ENCODE measurements at regions not wholly inside any gene's neighbourhood (a gene's known extent, or its start where the extent isn't known, plus 50 kb on each side); places are given as distances from the start of the nearest gene placed in this dataset.

DNA sequence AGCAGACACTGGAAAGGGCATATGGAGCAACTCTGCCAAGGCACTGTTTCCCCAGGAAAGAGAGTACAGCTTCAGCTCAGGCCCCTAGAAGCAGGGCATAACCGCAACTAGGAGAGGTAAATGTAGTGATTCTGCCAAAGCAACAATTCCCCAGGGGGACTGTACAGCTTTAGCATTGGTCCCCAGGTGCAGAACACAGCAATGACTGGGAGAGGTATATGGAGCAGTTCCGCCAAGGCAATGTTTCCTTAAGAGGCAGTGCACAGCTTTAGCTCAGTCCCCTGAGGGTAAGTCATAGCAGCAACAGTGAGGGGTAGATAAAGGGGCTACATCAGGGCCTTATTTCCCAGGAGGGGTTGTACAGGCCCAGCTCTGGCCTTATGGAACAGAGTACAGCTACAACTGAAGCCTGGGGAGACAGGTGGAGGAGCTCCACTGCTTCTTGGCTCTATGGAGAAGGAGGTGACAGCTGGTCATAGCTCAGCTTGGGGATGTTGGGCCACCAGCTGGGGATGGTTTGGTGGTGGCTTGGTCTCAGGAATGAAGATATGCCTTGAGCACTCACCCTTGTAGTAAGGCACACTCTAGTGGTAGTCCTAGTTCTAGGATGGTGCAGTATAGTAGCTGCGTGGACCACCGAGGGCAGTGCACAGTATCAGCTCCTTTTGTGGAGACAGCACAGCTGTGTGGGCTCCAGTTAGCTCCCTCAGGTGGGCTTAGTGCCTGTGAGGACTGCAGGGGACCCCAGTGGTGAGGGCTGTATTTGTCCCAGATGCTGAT is 582.7 kb downstream of the PTPRC start:
- TF ChIP-seq, protein P1, sequence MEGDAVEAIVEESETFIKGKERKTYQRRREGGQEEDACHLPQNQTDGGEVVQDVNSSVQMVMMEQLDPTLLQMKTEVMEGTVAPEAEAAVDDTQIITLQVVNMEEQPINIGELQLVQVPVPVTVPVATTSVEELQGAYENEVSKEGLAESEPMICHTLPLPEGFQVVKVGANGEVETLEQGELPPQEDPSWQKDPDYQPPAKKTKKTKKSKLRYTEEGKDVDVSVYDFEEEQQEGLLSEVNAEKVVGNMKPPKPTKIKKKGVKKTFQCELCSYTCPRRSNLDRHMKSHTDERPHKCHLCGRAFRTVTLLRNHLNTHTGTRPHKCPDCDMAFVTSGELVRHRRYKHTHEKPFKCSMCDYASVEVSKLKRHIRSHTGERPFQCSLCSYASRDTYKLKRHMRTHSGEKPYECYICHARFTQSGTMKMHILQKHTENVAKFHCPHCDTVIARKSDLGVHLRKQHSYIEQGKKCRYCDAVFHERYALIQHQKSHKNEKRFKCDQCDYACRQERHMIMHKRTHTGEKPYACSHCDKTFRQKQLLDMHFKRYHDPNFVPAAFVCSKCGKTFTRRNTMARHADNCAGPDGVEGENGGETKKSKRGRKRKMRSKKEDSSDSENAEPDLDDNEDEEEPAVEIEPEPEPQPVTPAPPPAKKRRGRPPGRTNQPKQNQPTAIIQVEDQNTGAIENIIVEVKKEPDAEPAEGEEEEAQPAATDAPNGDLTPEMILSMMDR (IDR thresholded peaks at IDR 0.05), result no peak
- Histone ChIP-seq H3K4me3 (no peak overlapping the region), H3K9me3 (no peaks in the 10 kb centered on the region), H3K27ac (no peak overlapping the region), H3K27me3 (no peaks in the 10 kb centered on the region), H3K36me3 (no peaks in the 10 kb centered on the region), H3K4me1 (no peaks in the 10 kb centered on the region)
- DNase-seq (ENCODE audit: low spot score), result no peak

DNA sequence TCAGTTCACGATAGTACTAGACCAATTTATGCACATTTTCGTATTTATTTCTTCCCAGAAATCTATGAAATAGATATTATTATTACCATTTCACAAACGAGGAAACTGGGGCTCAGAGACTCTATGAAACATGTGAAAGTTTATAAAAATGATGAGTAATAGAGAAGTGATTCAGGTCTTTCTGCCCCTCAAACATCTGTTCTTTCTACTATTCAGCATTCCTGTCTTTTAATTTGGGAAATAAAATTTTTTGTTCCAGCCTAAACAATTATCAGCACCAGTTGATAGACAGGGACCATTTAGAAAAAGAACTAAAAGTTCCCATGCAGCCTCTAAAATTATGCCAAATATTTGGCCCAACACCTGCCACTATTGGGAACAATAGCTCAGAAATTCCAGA is 585.1 kb downstream of the PTPRC start:
- no peaks in the 10 kb centered on the region for H3K27me3 ChIP-seq
- TF ChIP-seq, protein P1 (IDR thresholded peaks at IDR 0.05), result no peak
- H3K36me3 ChIP-seq, result no peaks in the 10 kb centered on the region
- no peak for DNase-seq (ENCODE audit: low spot score)
- no peak overlapping the region for H3K4me3 ChIP-seq
- no peaks in the 10 kb centered on the region for H3K9me3 ChIP-seq
- no peaks in the 10 kb centered on the region for H3K4me1 ChIP-seq
- no peak overlapping the region for H3K27ac ChIP-seq

- no peaks in the 10 kb centered on the region for H3K36me3 ChIP-seq
- no peak overlapping the region for H3K27ac ChIP-seq
- H3K4me3 ChIP-seq, result no peak overlapping the region
- TF ChIP-seq, protein P1 (IDR thresholded peaks at IDR 0.05), result no peak
- no peaks in the 10 kb centered on the region for H3K9me3 ChIP-seq
- no peak for DNase-seq (ENCODE audit: low spot score)
- no peaks in the 10 kb centered on the region for H3K4me1 ChIP-seq
- no peaks in the 10 kb centered on the region for H3K27me3 ChIP-seq
These were observed 587.3 kb downstream of the PTPRC start for GRCh38 chr1:199226163-199226562.

DNA sequence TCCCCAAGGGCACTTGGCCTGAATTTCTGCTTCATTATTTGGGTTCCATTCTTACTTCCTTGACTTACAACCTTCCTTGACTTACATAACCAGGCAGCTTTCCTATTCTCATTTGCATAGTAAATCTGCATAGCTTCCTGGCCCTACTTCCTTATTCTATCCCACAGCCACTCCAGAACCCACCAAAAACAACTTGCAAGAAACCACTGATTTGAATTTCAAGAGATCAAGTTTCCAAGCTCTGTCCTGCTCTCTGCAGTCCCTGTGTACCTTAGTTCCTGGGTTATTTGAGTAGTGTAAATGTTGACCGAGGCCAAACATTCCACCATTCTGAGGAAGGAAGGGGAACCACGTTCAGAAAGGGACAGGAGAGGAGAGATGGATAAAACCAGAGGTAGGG is 603.3 kb downstream of the PTPRC start:
- no peak overlapping the region for H3K4me3 ChIP-seq
- no peaks in the 10 kb centered on the region for H3K36me3 ChIP-seq
- no peak overlapping the region for H3K27ac ChIP-seq
- H3K4me1 ChIP-seq, result no peaks in the 10 kb centered on the region
- H3K27me3 ChIP-seq, result no peaks in the 10 kb centered on the region
- no peak for DNase-seq (ENCODE audit: low spot score)
- TF ChIP-seq, protein P1 (IDR thresholded peaks at IDR 0.05), result no peak
- no peaks in the 10 kb centered on the region for H3K9me3 ChIP-seq

- Histone ChIP-seq H3K27me3 (no peaks in the 10 kb centered on the region), H3K36me3 (no peaks in the 10 kb centered on the region), H3K4me3 (no peak overlapping the region), H3K4me1 (no peaks in the 10 kb centered on the region), H3K9me3 (no peaks in the 10 kb centered on the region), H3K27ac (no peak overlapping the region)
- TF ChIP-seq, protein P1 (IDR thresholded peaks at IDR 0.05), result no peak
- DNase-seq (ENCODE audit: low spot score), result no peak
These were observed 603.8 kb downstream of the PTPRC start for GRCh38 chr1:199242601-199243000.

Data from right atrium auricular region (tissue), 2 donors.